Breast epithelium (tissue), 4 donors: ENCODE measurements at regions not wholly inside any gene's neighbourhood (a gene's known extent, or its start where the extent isn't known, plus 50 kb on each side); places are given as distances from the start of the nearest gene placed in this dataset.
"Not testable (repeated sequence)": the region's sequence is repeated elsewhere in the genome, so short reads cannot be mapped to it uniquely, and the experiment has no call there.

Experiments used
- DNase-seq, 2 donors: peaks; one replicate each; pipeline ENCODE4 v3.0.0-alpha.2; 2019; ENCODE audit warnings: low spot score in 2 of 2
- H3K27ac ChIP-seq, 2 donors: fragments of 200-600 bp; sonication (generic) in 1 of 2; one replicate each; pipeline ENCODE4 v1.5.1; 2016 to 2019; ENCODE audit warnings: mild to moderate bottlenecking in 1 of 2
- H3K27me3 ChIP-seq, 2 donors: fragments of 200-600 bp; sonication (generic) in 1 of 2; one replicate each; pipeline versions ENCODE4 v1.5.1 to v1.6.0; 2017 to 2019; ENCODE audit warnings: control low read depth in 1 of 2, mild to moderate bottlenecking in 1 of 2
- H3K36me3 ChIP-seq: fragments of 200-600 bp; one replicate; pipeline ENCODE4 v1.5.1; 2019
- H3K4me1 ChIP-seq, 2 donors: fragments of 200-600 bp; sonication (generic); one replicate each; pipeline ENCODE4 v1.5.1; 2016 to 2019; ENCODE audit warnings: control low read depth in 1 of 2
- H3K4me3 ChIP-seq, 3 donors: fragments of 200-600 bp; sonication (generic); 1 replicate in 2 of 3; 2 replicates in 1 of 3; pipeline ENCODE4 v1.5.1; 2016 to 2019; ENCODE audit warnings: mild to moderate bottlenecking in 3 of 3, moderate library complexity in 2 of 3
- H3K9me3 ChIP-seq, 2 donors: fragments of 200-600 bp; sonication (generic) in 1 of 2; one replicate each; pipeline ENCODE4 v1.5.1; 2016 to 2019; ENCODE audit warnings: control low read depth in 1 of 2
- CTCF ChIP-seq, 3 donors: fragments of 450-650 bp; IDR thresholded peaks; one replicate each; pipeline ENCODE4 v1.5.1; 2016 to 2017; ENCODE audit warnings: antibody characterized with exemption in 3 of 3, mild to moderate bottlenecking in 3 of 3, moderate library complexity in 3 of 3
- POLR2A ChIP-seq: fragments of 450-650 bp; IDR thresholded peaks from one replicate; pipeline ENCODE4 v1.6.1; 2016; ENCODE audit warnings: antibody characterized with exemption, mild to moderate bottlenecking, moderate library complexity
- POLR2AphosphoS5 ChIP-seq, 3 donors: sonication (generic); formaldehyde crosslinking; IDR thresholded peaks; one replicate each; pipeline ENCODE4 v1.6.1; 2017; ENCODE audit warnings: antibody characterized with exemption in 3 of 3
- intact Hi-C: fragments of 100-400 bp; cut with DNase I; formaldehyde crosslinking; loops from one replicate; pipeline ENCODE4 v1.15.1; 2023; ENCODE audit warnings: low total_unique reads

- Histone ChIP-seq H3K27ac (no peak overlapping the region), H3K4me3 (no peak overlapping the region), H3K4me1 (no peaks in the 10 kb centered on the region), H3K9me3 (no peaks in the 10 kb centered on the region), H3K27me3 (no peaks in the 10 kb centered on the region), H3K36me3 (no peaks in the 10 kb centered on the region)
- intact Hi-C loops: no loop called here
- no peak for DNase-seq
- no peak for TF ChIP-seq POLR2AphosphoS5 (IDR thresholded peaks at IDR 0.05)
- TF ChIP-seq CTCF (IDR thresholded peaks at IDR 0.05): no peak
- no peak for TF ChIP-seq POLR2A
Observed at GRCh38 chr4:126758493-126758892, 874.3 kb upstream of the INTU start.

GRCh38 chr4:126761947-126762662 is 870.7 kb upstream of the INTU start:
- no peaks in the 10 kb centered on the region for H3K9me3 ChIP-seq
- intact Hi-C loops: no loop called here
- no peak for DNase-seq
- H3K36me3 ChIP-seq: no peaks in the 10 kb centered on the region
- no peak overlapping the region for H3K4me3 ChIP-seq
- no peaks in the 10 kb centered on the region for H3K4me1 ChIP-seq
- H3K27me3 ChIP-seq: no peaks in the 10 kb centered on the region
- TF ChIP-seq CTCF (IDR thresholded peaks at IDR 0.05) (no peak), POLR2A (no peak), POLR2AphosphoS5 (IDR thresholded peaks at IDR 0.05) (no peak)
- H3K27ac ChIP-seq: no peak overlapping the region

GRCh38 chr4:126762663-126763247 is 870.0 kb upstream of the INTU start:
- TF ChIP-seq POLR2A (no peak), POLR2AphosphoS5 (IDR thresholded peaks at IDR 0.05) (no peak), CTCF (IDR thresholded peaks at IDR 0.05) (no peak)

GRCh38 chr4:126766241-126766640 is 866.5 kb upstream of the INTU start:
- Histone ChIP-seq H3K36me3 (no peaks in the 10 kb centered on the region), H3K27me3 (no peaks in the 10 kb centered on the region), H3K4me3 (no peak overlapping the region), H3K4me1 (no peaks in the 10 kb centered on the region), H3K27ac (no peak overlapping the region), H3K9me3 (no peaks in the 10 kb centered on the region)
- TF ChIP-seq CTCF (IDR thresholded peaks at IDR 0.05) (no peak), POLR2AphosphoS5 (IDR thresholded peaks at IDR 0.05) (no peak), POLR2A (no peak)
- intact Hi-C loops: no loop called here
- no peak for DNase-seq

More at GRCh38 chr4:126762663-126763247, 870.0 kb upstream of the INTU start:
- H3K27ac ChIP-seq: no peak overlapping the region
- intact Hi-C loops: no loop called here
- no peaks in the 10 kb centered on the region for H3K27me3 ChIP-seq
- no peak for DNase-seq
- no peaks in the 10 kb centered on the region for H3K4me1 ChIP-seq
- no peaks in the 10 kb centered on the region for H3K36me3 ChIP-seq
- no peak overlapping the region for H3K4me3 ChIP-seq
- no peaks in the 10 kb centered on the region for H3K9me3 ChIP-seq

GRCh38 chr4:126768338-126768737 is 864.4 kb upstream of the INTU start:
- Histone ChIP-seq H3K4me3 (no peak overlapping the region), H3K27me3 (no peaks in the 10 kb centered on the region), H3K27ac (no peak overlapping the region), H3K36me3 (no peaks in the 10 kb centered on the region), H3K9me3 (no peaks in the 10 kb centered on the region), H3K4me1 (no peaks in the 10 kb centered on the region)
- DNase-seq: no peak
- TF ChIP-seq POLR2A (no peak), POLR2AphosphoS5 (IDR thresholded peaks at IDR 0.05) (no peak), CTCF (IDR thresholded peaks at IDR 0.05) (no peak)
- intact Hi-C loops: no loop called here

GRCh38 chr4:126770811-126771553 is 861.8 kb upstream of the INTU start:
- H3K36me3 ChIP-seq, DNase-seq, H3K9me3 ChIP-seq, H3K27me3 ChIP-seq, H3K4me3 ChIP-seq, H3K27ac ChIP-seq, H3K4me1 ChIP-seq: not testable (repeated sequence)
- intact Hi-C loops: loop anchor here (10.0 kb wide), 1 partner anchor 1124 kb away; no protein-coding TSS in a partner anchor

- not testable (repeated sequence) for DNase-seq, H3K9me3 ChIP-seq, H3K36me3 ChIP-seq, H3K27me3 ChIP-seq, H3K4me1 ChIP-seq, H3K4me3 ChIP-seq, H3K27ac ChIP-seq
- intact Hi-C loops: loop anchor here (10.0 kb wide), 1 partner anchor 1123 kb away; no protein-coding TSS in a partner anchor
Observed at GRCh38 chr4:126771618-126772017, 861.1 kb upstream of the INTU start.
